ENCODE measurements at regions not wholly inside any gene's neighbourhood (a gene's known extent, or its start where the extent isn't known, plus 50 kb on each side); places are given as distances from the start of the nearest gene placed in this dataset.
A peak's percentile ranks its signal among the peaks of the same experiment; 100 is the strongest.

DNA sequence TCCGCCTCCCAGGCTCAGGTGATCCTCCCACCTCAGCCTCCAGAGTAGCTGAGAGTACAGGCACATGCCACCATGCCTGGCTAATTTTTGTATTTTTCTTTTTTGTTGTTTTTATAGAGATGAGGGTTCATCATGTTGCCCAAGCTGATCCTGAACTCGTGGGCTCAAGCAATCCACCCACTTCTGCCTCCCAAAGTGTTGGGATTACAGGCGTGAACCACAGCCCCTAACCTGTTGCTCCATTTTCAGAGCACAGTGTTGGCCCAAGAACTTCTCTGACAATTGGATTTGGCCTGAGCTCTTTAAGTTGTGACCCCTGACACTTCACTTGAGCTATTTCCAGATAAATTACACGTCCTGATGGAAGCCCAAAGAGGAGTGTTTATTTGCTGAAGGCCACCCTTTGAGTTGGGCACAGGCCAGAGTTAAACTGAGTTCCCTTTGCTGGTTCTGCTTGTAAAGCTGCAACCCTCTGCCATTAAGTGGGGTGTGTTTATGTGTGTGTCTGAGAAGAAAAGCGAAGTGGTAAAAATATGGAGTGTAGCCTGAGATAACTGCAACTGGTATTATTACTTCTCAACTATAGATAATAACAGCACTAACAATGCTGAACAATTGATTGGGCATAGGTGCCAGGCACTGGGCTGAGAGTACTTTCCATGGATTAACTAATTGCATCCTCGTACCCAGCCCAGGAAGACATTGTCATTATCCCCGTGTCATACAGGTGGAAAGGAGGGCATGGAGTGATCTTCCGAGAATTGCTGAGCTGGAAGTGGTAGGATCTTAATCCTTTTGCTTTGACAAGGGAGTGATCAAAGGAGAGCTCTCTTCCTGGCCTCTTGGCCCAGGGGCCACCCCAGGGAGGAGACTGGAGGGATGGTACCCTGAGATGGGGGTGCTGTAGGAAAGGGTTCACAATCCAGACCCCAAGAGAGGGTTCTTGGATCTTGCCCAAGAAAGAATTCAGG, 91.5 kb upstream of the PROK2 start:
- no peak for DNase-seq
- peaks cover 21% of the 10 kb centered on the region for H3K4me1 Mint-ChIP-seq (ENCODE audit: low read depth)
- no peak overlapping the region for H3K4me3 Mint-ChIP-seq
- POLR2A ChIA-PET = no interaction called here
- H3K27ac Mint-ChIP-seq = no peak overlapping the region
- no peaks in the 10 kb centered on the region for H3K36me3 Mint-ChIP-seq (ENCODE audit: low read depth)
- H3K9me3 Mint-ChIP-seq (ENCODE audit: insufficient read depth) = no peaks in the 10 kb centered on the region
- CTCF ChIA-PET = interaction anchor here (0.8 to 5.3 kb wide), 24 partner anchors 9 to 1209 kb away, joined by 3 to 82 read pairs (median 6); no protein-coding TSS in a partner anchor
- ATAC-seq = no peak
- H3K27me3 Mint-ChIP-seq (ENCODE audit: low read depth) = peaks cover 4% of the 10 kb centered on the region

DNA sequence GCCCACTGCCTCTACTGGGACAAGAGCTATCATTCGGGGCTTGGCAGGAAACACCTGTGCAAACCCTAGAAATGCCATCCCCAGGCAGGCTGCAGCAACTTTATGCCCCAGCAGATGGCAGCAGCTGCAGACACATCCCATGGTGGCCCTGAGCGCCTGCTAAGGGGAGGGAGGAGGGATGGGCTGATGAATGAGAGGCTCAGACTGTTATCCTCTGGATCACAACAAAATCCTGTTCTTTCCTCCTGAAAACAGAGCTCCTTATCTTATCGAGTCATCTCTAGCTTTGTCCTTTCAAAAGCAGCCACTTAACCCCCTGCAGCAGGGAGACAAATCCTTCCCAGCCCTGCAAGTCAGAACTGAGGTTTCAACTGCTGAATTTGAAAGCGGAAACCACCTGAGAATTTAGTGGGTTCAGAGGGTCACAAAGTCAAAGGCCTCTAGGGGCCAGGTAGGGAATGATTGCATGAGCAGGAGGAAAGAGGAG, 90.6 kb upstream of the PROK2 start:
- DNase-seq (peak; percentile 83), ATAC-seq (peak; percentile 95)
- peaks cover 21% of the 10 kb centered on the region for H3K4me1 Mint-ChIP-seq (ENCODE audit: low read depth)
- CTCF ChIA-PET = interaction anchor here (0.6 to 5.3 kb wide), 38 partner anchors 10 to 1210 kb away, joined by 3 to 82 read pairs (median 4); partner anchors contain the start of gene SHQ1
- no peaks in the 10 kb centered on the region for H3K36me3 Mint-ChIP-seq (ENCODE audit: low read depth)
- peaks cover under 1% of the 10 kb centered on the region for H3K27me3 Mint-ChIP-seq (ENCODE audit: low read depth)
- no peaks in the 10 kb centered on the region for H3K9me3 Mint-ChIP-seq (ENCODE audit: insufficient read depth)
- no peak overlapping the region for H3K27ac Mint-ChIP-seq
- H3K4me3 Mint-ChIP-seq = no peak overlapping the region
- POLR2A ChIA-PET = no interaction called here

DNA sequence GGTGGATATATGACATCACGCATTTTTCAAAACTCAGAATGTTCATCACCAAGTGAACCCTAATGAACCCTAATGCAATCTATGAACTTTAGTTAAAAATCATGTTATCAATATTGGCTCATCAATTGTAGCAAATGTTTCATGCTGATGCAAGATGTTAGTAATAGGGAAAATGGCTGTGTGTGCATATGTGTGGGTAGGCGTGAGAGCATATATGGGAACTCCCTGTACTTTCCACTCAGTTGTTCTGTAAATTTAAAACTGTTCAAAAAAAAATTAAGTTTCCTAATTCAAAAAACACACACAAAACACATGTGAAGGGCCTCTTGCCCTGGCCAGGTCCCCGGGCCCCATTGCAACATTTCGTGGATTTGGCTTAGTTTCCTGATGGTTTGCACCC, 89.7 kb upstream of the PROK2 start:
- no peak overlapping the region for H3K4me3 Mint-ChIP-seq
- POLR2A ChIA-PET = no interaction called here
- H3K36me3 Mint-ChIP-seq (ENCODE audit: low read depth) = no peaks in the 10 kb centered on the region
- peaks cover 21% of the 10 kb centered on the region for H3K4me1 Mint-ChIP-seq (ENCODE audit: low read depth)
- ATAC-seq = no peak
- H3K27me3 Mint-ChIP-seq (ENCODE audit: low read depth) = peaks cover 4% of the 10 kb centered on the region
- no peak overlapping the region for H3K27ac Mint-ChIP-seq
- no peak for DNase-seq
- no peaks in the 10 kb centered on the region for H3K9me3 Mint-ChIP-seq (ENCODE audit: insufficient read depth)
- CTCF ChIA-PET = interaction anchor here (0.6 to 5.3 kb wide), 29 partner anchors 10 to 1156 kb away, joined by 3 to 82 read pairs (median 6); partner anchors contain the start of gene SHQ1

DNA sequence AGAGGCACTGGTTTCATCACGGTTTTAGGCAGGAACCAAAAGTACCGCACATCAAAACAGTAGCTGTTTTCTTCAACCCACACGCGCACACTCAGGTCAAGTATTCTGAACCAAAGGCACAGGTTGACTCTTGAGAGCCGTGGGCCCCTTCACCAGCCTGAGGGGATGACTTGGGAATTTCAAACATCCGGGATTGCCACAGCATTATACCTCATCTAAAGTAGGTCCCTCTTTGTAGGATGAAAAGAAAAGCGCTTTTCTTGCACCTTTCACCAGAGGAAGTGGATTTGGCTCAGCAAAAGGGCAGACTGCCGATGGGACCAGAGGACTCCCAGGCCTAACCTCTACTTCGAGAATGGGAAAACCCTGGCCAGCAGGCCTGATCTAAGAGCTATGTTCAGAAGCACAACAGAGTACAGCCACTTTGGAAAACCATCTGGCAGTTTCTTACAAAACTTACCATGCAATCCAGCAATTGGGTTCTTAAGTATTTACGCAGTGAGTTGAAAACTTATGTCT, 88.2 kb upstream of the PROK2 start:
- Mint-ChIP-seq H3K9me3 (ENCODE audit: insufficient read depth) (peaks cover 3% of the 10 kb centered on the region), H3K4me1 (ENCODE audit: low read depth) (peaks cover 21% of the 10 kb centered on the region), H3K4me3 (no peak overlapping the region), H3K27ac (no peak overlapping the region), H3K27me3 (ENCODE audit: low read depth) (peaks cover 10% of the 10 kb centered on the region), H3K36me3 (ENCODE audit: low read depth) (no peaks in the 10 kb centered on the region)
- DNase-seq (no peak), ATAC-seq (no peak)
- ChIA-PET POLR2A (no interaction called here), CTCF (interaction anchor here (1.0 to 5.3 kb wide), 4 partner anchors 10 to 948 kb away, joined by 3 to 82 read pairs (median 20); no protein-coding TSS in a partner anchor)

DNA sequence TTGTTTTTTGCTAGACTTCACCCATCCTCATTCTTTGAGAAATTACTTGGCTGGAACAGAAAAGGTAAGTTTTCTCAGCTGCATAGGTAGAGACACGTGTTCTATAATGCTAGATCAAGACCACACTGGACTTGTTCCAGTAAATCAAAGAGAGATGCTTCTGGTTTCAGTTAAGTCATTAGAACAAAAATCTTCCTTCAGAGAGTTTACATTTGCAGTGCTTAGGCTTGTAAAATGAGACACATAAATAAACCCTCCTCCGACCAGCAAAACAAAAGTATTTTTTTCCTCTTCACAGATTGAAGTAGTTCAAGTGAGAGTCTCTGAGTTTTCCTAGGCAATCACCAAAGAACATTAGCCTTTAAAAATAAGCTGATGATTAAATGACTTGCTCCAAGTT, 87.3 kb upstream of the PROK2 start:
- peaks cover 21% of the 10 kb centered on the region for H3K4me1 Mint-ChIP-seq (ENCODE audit: low read depth)
- ChIA-PET CTCF (interaction anchor here (1.0 to 5.3 kb wide), 3 partner anchors 9 to 949 kb away, joined by 3 to 82 read pairs (median 24); no protein-coding TSS in a partner anchor), POLR2A (no interaction called here)
- H3K27me3 Mint-ChIP-seq (ENCODE audit: low read depth) = peaks cover 17% of the 10 kb centered on the region
- ATAC-seq (no peak), DNase-seq (no peak)
- H3K36me3 Mint-ChIP-seq (ENCODE audit: low read depth) = no peaks in the 10 kb centered on the region
- no peak overlapping the region for H3K27ac Mint-ChIP-seq
- peak overlapping the region; percentile 24 for H3K4me3 Mint-ChIP-seq
- H3K9me3 Mint-ChIP-seq (ENCODE audit: insufficient read depth) = peaks cover 5% of the 10 kb centered on the region

DNA sequence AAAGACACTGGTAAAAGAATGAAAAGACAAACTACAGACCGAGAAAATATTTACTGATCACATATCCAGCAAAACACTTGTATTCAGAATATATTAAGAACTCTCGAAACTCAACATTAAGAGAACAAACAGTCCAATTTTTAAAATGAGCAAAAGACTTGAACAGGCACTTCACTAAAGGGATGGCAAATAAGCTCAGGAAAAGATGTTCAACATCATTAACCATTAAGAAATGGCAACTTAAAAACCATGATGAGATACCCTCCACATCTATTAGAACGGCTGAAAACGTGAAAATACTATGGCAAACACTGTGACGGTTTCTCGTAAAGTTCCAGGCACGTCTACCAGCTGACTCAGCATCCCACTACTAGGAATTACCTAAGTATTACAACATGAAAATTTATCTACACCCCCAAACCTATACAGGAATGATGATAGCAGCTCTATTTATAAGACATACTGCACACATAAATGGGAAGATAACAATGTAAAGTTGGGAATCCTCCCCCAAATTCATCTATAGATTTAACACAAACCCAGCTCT, 86.1 kb upstream of the PROK2 start:
- Mint-ChIP-seq H3K4me3 (no peak overlapping the region), H3K27ac (no peak overlapping the region), H3K27me3 (ENCODE audit: low read depth) (peaks cover 24% of the 10 kb centered on the region), H3K4me1 (ENCODE audit: low read depth) (peaks cover 21% of the 10 kb centered on the region), H3K9me3 (ENCODE audit: insufficient read depth) (peaks cover 5% of the 10 kb centered on the region), H3K36me3 (ENCODE audit: low read depth) (no peaks in the 10 kb centered on the region)
- ATAC-seq (no peak), DNase-seq (no peak)
- CTCF ChIA-PET = interaction anchor here (0.9 to 1.6 kb wide), 4 partner anchors 142 to 951 kb away, joined by 3 to 8 read pairs (median 4); no protein-coding TSS in a partner anchor
- POLR2A ChIA-PET = no interaction called here

DNA sequence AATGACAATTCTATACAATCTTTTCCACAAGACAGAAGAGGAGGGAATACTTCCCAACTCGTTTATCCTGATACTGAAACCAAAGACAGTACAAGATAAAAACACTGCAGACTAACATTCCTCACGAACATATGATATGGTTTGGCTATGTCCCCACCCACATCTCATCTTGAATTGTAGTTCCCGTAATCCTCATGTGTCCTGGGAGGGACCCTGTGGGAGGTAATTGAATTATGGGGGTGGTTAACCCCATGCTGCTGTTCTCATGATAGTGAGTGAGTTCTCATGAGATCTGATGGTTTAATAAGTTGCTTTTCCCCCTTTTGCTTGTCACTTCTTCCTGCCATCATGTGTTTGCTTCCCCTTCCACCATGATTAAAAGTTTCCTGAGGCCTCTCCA, 83.9 kb upstream of the PROK2 start:
- CTCF ChIA-PET = no interaction called here
- Mint-ChIP-seq H3K4me3 (no peak overlapping the region), H3K27me3 (ENCODE audit: low read depth) (peaks cover 33% of the 10 kb centered on the region), H3K27ac (no peak overlapping the region), H3K36me3 (ENCODE audit: low read depth) (no peaks in the 10 kb centered on the region), H3K9me3 (ENCODE audit: insufficient read depth) (peaks cover 5% of the 10 kb centered on the region), H3K4me1 (ENCODE audit: low read depth) (peaks cover 13% of the 10 kb centered on the region)
- POLR2A ChIA-PET = no interaction called here
- no peak for DNase-seq
- ATAC-seq = no peak

DNA sequence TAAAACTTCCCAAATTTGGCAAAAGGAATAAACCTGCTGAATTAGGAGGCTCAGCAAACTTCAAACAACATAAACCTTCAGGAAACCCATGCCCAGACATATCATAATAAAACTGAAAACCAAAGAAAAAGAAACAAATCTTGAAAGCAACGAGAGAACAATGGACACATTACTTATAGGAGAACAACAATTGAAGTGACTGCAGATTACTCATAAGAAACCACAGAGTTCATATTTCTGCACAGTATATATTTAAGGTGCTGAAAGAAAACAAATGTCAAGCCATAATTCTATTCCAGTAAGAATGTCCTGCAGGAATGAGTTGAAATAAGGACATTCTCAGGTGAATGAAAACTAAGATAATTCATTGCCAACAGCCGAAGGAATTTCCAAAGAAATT, 80.8 kb upstream of the PROK2 start:
- DNase-seq = no peak
- CTCF ChIA-PET = interaction anchor here (0.8 to 2.3 kb wide), 2 partner anchors 10 to 66 kb away, joined by 3 to 17 read pairs; no protein-coding TSS in a partner anchor
- Mint-ChIP-seq H3K4me1 (ENCODE audit: low read depth) (no peaks in the 10 kb centered on the region), H3K36me3 (ENCODE audit: low read depth) (no peaks in the 10 kb centered on the region), H3K4me3 (no peak overlapping the region), H3K27ac (no peak overlapping the region), H3K27me3 (ENCODE audit: low read depth) (peaks cover 47% of the 10 kb centered on the region), H3K9me3 (ENCODE audit: insufficient read depth) (peaks cover 5% of the 10 kb centered on the region)
- no peak for ATAC-seq
- POLR2A ChIA-PET = no interaction called here

DNA sequence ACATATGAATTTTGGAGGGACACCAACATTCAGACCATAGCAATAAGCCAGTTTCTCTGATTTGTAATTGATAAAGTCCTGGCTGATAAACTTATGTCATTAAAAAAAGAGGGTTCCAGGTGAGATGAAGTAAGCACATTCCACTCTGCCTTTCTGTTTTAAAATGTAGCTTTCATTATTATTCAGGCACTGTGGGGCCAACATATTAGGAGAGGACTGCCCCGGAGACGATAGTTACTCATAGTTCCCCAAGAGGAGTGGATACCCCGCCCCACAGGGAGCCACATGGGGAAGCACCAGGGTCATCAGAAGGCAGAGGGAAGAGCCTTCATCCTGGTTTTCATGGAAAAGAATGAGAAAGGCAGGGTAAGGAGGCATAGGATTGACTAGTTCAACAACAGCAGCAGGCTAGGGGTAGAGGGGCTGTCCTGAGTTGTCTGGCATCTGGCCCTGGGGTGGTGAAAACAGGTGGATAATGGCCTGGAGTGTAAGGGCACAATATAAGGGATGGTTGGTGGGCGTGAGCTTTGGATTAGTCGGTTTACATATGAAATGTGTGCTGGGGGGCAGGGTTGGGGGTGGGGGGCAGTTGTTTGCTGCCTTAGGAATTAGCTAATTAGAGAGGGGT, 78.7 kb upstream of the PROK2 start:
- CTCF ChIA-PET = interaction anchor here (1.0 to 2.3 kb wide), 2 partner anchors 9 to 12 kb away, joined by 3 to 17 read pairs; no protein-coding TSS in a partner anchor

DNA sequence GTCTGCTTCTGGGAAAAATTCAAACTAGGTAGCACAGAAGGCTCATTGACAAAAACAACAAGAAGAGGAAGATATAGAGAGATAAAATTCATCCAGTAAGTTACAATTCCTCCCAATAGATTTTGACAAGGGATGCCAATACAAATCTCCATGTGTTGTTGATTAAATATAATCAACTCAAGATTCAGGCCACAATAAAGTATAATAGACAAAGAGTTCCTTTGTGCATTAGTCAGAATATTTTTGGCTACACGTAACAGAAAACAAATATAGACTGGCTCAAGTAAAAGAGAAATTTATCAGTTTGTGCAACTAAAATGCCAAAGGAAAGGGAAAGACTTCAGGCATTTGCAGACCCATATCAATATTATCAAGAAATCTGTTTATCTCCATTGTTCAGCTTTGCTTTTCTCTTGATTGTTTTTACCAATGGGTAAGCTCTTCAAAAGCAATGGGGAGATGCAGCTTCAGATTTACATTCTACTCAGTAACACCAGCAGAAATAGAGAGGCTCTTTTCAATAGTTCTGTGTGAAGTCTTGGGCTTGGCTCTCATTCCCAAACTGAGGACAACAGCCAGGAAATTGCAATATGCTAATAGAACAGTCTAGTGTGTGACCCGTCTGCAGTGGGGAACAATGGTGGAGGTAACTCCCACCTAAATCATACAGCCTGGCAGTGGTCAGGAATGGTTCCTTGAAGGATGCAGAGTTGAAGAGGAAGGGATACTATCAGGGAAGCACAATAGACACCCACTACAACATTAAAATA, 77.6 kb upstream of the PROK2 start:
- DNase-seq (no peak), ATAC-seq (no peak)
- Mint-ChIP-seq H3K27me3 (ENCODE audit: low read depth) (peaks cover 33% of the 10 kb centered on the region), H3K4me1 (ENCODE audit: low read depth) (peaks cover 6% of the 10 kb centered on the region), H3K36me3 (ENCODE audit: low read depth) (no peaks in the 10 kb centered on the region), H3K4me3 (no peak overlapping the region), H3K27ac (no peak overlapping the region), H3K9me3 (ENCODE audit: insufficient read depth) (no peaks in the 10 kb centered on the region)
- CTCF ChIA-PET = no interaction called here
- POLR2A ChIA-PET = no interaction called here

More for the DNA sequence above, 78.7 kb upstream of the PROK2 start:
- peaks cover 6% of the 10 kb centered on the region for H3K4me1 Mint-ChIP-seq (ENCODE audit: low read depth)
- H3K27me3 Mint-ChIP-seq (ENCODE audit: low read depth) = peaks cover 38% of the 10 kb centered on the region
- POLR2A ChIA-PET = no interaction called here
- ATAC-seq (no peak), DNase-seq (no peak)
- no peaks in the 10 kb centered on the region for H3K36me3 Mint-ChIP-seq (ENCODE audit: low read depth)
- no peak overlapping the region for H3K4me3 Mint-ChIP-seq
- H3K27ac Mint-ChIP-seq = no peak overlapping the region
- peaks cover 5% of the 10 kb centered on the region for H3K9me3 Mint-ChIP-seq (ENCODE audit: insufficient read depth)

DNA sequence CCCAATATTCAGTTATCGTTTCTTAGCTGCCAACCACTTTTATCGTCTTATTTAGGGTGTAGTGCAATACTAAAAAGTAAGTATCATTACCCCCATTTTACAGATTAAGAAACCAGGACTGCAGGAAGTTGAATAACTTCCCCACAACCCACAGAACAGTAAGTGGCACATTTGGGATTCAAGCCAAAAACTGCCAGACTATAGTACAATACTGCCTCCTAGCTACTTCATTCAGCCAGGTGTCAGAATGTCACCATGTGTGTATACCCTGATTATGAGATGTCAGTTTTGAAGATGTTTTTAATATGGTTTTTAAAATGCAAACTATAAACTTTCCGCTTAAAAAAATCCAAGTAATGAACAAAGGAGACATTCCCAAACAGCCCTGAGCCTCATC, 74.2 kb upstream of the PROK2 start:
- H3K36me3 Mint-ChIP-seq (ENCODE audit: low read depth) = no peaks in the 10 kb centered on the region
- DNase-seq = peak; percentile 28
- H3K4me3 Mint-ChIP-seq = no peak overlapping the region
- H3K9me3 Mint-ChIP-seq (ENCODE audit: insufficient read depth) = no peaks in the 10 kb centered on the region
- H3K27ac Mint-ChIP-seq = no peak overlapping the region
- ATAC-seq = peak; percentile 57
- peaks cover 15% of the 10 kb centered on the region for H3K27me3 Mint-ChIP-seq (ENCODE audit: low read depth)
- ChIA-PET CTCF (interaction anchor here (0.7 to 3.9 kb wide), 9 partner anchors 12 to 964 kb away, joined by 3 to 31 read pairs (median 4); no protein-coding TSS in a partner anchor), POLR2A (no interaction called here)
- peaks cover 6% of the 10 kb centered on the region for H3K4me1 Mint-ChIP-seq (ENCODE audit: low read depth)

All from activated CD8-positive, alpha-beta T cell treated with anti-CD3 and anti-CD28 coated beads, Interleukin-2, amount 10 ng/mL, durations not matched to agents 7 days and 5 days (primary cell).